Astrocyte (in vitro differentiated cells and primary cell): ENCODE measurements at regions not wholly inside any gene's neighbourhood (a gene's known extent, or its start where the extent isn't known, plus 50 kb on each side); places are given as distances from the start of the nearest gene placed in this dataset.

Experiments used
- DNase-seq: peaks from one replicate; pipeline ENCODE4 v3.0.0-alpha.2; 2010; ENCODE audit warnings: low read depth
- FAIRE-seq: peaks from 2 replicates; lab custom pipeline; 2011; peaks lifted over from hg19 to GRCh38; lab: Jason Lieb, UNC
- H2AFZ ChIP-seq: 2 replicates; pipeline ENCODE4 v1.6.0; 2012; ENCODE audit warnings: low read depth, low read length, inconsistent platforms
- H3K27ac ChIP-seq: 2 replicates; pipeline ENCODE4 v1.5.1; 2011; ENCODE audit warnings: low read depth, low read length, inconsistent platforms
- H3K27me3 ChIP-seq: 2 replicates; pipeline ENCODE4 v1.6.0; 2011; ENCODE audit warnings: low read length, inconsistent platforms; ENCODE audit not compliant: insufficient read depth
- H3K36me3 ChIP-seq: 2 replicates; pipeline ENCODE4 v1.5.1; 2011; ENCODE audit warnings: low read length, inconsistent platforms; ENCODE audit not compliant: insufficient read depth
- H3K4me1 ChIP-seq: 2 replicates; pipeline ENCODE4 v1.5.1; 2011; ENCODE audit warnings: low read length, inconsistent platforms; ENCODE audit not compliant: insufficient read depth
- H3K4me2 ChIP-seq: 2 replicates; pipeline ENCODE4 v1.6.0; 2012; ENCODE audit warnings: low read length, inconsistent platforms
- H3K4me3 ChIP-seq: 2 replicates; pipeline ENCODE4 v1.5.1; 2011; ENCODE audit warnings: low read depth, mild to moderate bottlenecking, low read length, inconsistent platforms; ENCODE audit not compliant: insufficient read depth
- H3K79me2 ChIP-seq: 2 replicates; pipeline ENCODE4 v1.6.0; 2012; ENCODE audit warnings: mild to moderate bottlenecking, low read length, inconsistent platforms; ENCODE audit not compliant: insufficient read depth
- H3K9ac ChIP-seq: 2 replicates; pipeline ENCODE4 v1.6.0; 2012; ENCODE audit warnings: mild to moderate bottlenecking, low read length, inconsistent platforms
- H3K9me3 ChIP-seq: 2 replicates; pipeline ENCODE4 v1.5.1; 2012; ENCODE audit warnings: low read depth, mild to moderate bottlenecking, low read length, inconsistent platforms; ENCODE audit not compliant: insufficient read depth
- H4K20me1 ChIP-seq: 2 replicates; pipeline ENCODE4 v1.6.0; 2012; ENCODE audit warnings: low read length, inconsistent platforms; ENCODE audit not compliant: insufficient read depth
- H3K27ac Mint-ChIP-seq: one replicate; pipeline ENCODE4 v1.8.0; 2021; ENCODE audit warnings: mild to moderate bottlenecking, mixed read lengths; ENCODE audit not compliant: unreplicated experiment
- H3K27me3 Mint-ChIP-seq: one replicate; pipeline ENCODE4 v1.8.0; 2021; ENCODE audit warnings: low read depth, mixed read lengths; ENCODE audit not compliant: unreplicated experiment
- H3K36me3 Mint-ChIP-seq: one replicate; pipeline ENCODE4 v1.8.0; 2021; ENCODE audit warnings: low read depth, mixed read lengths; ENCODE audit not compliant: unreplicated experiment
- H3K4me1 Mint-ChIP-seq: one replicate; pipeline ENCODE4 v1.8.0; 2021; ENCODE audit warnings: low read depth, mixed read lengths; ENCODE audit not compliant: unreplicated experiment
- H3K4me3 Mint-ChIP-seq: one replicate; pipeline ENCODE4 v1.8.0; 2021; ENCODE audit warnings: mild to moderate bottlenecking, moderate library complexity, mixed read lengths; ENCODE audit not compliant: unreplicated experiment
- H3K9me3 Mint-ChIP-seq: one replicate; pipeline ENCODE4 v1.8.0; 2021; ENCODE audit warnings: mild to moderate bottlenecking, mixed read lengths; ENCODE audit not compliant: unreplicated experiment
- CTCF ChIP-seq: IDR thresholded peaks from 2 replicates; pipeline ENCODE4 v1.5.1; 2011; ENCODE audit warnings: low read depth, mild to moderate bottlenecking, inconsistent platforms, low read length, moderate library complexity; ENCODE audit not compliant: insufficient read depth
- EZH2 ChIP-seq: IDR thresholded peaks from 2 replicates; pipeline ENCODE4 v1.6.1; 2012; ENCODE audit warnings: mild to moderate bottlenecking, low read length, inconsistent platforms; ENCODE audit not compliant: insufficient read depth

- Mint-ChIP-seq H3K4me1 (peaks cover 24% of the 10 kb centered on the region), H3K27me3 (peaks cover 3% of the 10 kb centered on the region), H3K27ac (peak overlapping the region; percentile 97), H3K36me3 (no peaks in the 10 kb centered on the region), H3K4me3 (peak overlapping the region; percentile 0), H3K9me3 (no peaks in the 10 kb centered on the region)
- Histone ChIP-seq H3K27me3 (no peaks in the 10 kb centered on the region), H3K9ac (peak overlapping the region; percentile 85), H3K4me3 (no peak overlapping the region), H2AFZ (no peak overlapping the region), H3K4me2 (peak overlapping the region; percentile 80), H3K9me3 (no peaks in the 10 kb centered on the region), H3K4me1 (peaks cover 37% of the 10 kb centered on the region), H3K79me2 (no peaks in the 10 kb centered on the region), H3K27ac (peak overlapping the region; percentile 93), H3K36me3 (no peaks in the 10 kb centered on the region), H4K20me1 (no peaks in the 10 kb centered on the region)
- peak; percentile 99 for DNase-seq
- TF ChIP-seq CTCF, result no peak
- peak; percentile 96 for FAIRE-seq
Measured at GRCh38 chr10:110399106-110399964, 94.6 kb upstream of the SMNDC1 start.

GRCh38 chr10:110399965-110400933 lies 95.5 kb upstream of the SMNDC1 start:
- Mint-ChIP-seq H3K27me3 (peaks cover 4% of the 10 kb centered on the region), H3K4me1 (peaks cover 29% of the 10 kb centered on the region), H3K9me3 (no peaks in the 10 kb centered on the region), H3K36me3 (no peaks in the 10 kb centered on the region), H3K4me3 (no peak overlapping the region), H3K27ac (peak overlapping the region; percentile 97)
- peak overlapping the region; percentile 28 for H3K4me2 ChIP-seq
- TF ChIP-seq CTCF, result no peak
- no peak for TF ChIP-seq EZH2
- peaks cover 36% of the 10 kb centered on the region for H3K4me1 ChIP-seq
- no peak for FAIRE-seq
- H4K20me1 ChIP-seq, result no peaks in the 10 kb centered on the region
- no peak overlapping the region for H2AFZ ChIP-seq
- no peak for DNase-seq
- no peaks in the 10 kb centered on the region for H3K27me3 ChIP-seq
- H3K79me2 ChIP-seq, result no peaks in the 10 kb centered on the region
- no peak overlapping the region for H3K9ac ChIP-seq
- H3K36me3 ChIP-seq, result no peaks in the 10 kb centered on the region
- no peaks in the 10 kb centered on the region for H3K9me3 ChIP-seq
- no peak overlapping the region for H3K4me3 ChIP-seq
- peak overlapping the region; percentile 67 for H3K27ac ChIP-seq
